Activated CD4-positive, alpha-beta T cell treated with anti-CD3 and anti-CD28 coated beads, Interleukin-2, amount 10 ng/mL, durations not matched to agents 7 days and 5 days (primary cell): ENCODE measurements at regions not wholly inside any gene's neighbourhood (a gene's known extent, or its start where the extent isn't known, plus 50 kb on each side); places are given as distances from the start of the nearest gene placed in this dataset.
"Not testable (repeated sequence)": the region's sequence is repeated elsewhere in the genome, so short reads cannot be mapped to it uniquely, and the experiment has no call there.

ENCODE experiments used
- CTCF ChIA-PET: fragments of 350-600 bp; sonication (Branson Sonifier 250); formaldehyde crosslinking; loops from one replicate; lab custom pipeline; 2021; ENCODE audit warnings: antibody characterized with exemption; lab: Charles Lee
- POLR2A ChIA-PET: fragments of 350-600 bp; sonication (Branson Sonifier 250); formaldehyde crosslinking; loops from one replicate; lab custom pipeline; 2021; ENCODE audit warnings: antibody characterized with exemption; lab: Charles Lee
- DNase-seq: peaks from one replicate; pipeline ENCODE4 v3.0.0-alpha.2; 2020
- H3K27ac Mint-ChIP-seq: one replicate; pipeline ENCODE4 v1.8.0; 2021; ENCODE audit warnings: mild to moderate bottlenecking, moderate library complexity, mixed read lengths
- H3K27me3 Mint-ChIP-seq: one replicate; pipeline ENCODE4 v1.8.0; 2021; ENCODE audit warnings: mixed read lengths
- H3K36me3 Mint-ChIP-seq: one replicate; pipeline ENCODE4 v1.8.0; 2021; ENCODE audit warnings: low read depth, mixed read lengths
- H3K4me1 Mint-ChIP-seq: one replicate; pipeline ENCODE4 v1.8.0; 2021; ENCODE audit warnings: mixed read lengths
- H3K4me3 Mint-ChIP-seq: one replicate; pipeline ENCODE4 v1.8.0; 2021; ENCODE audit warnings: mild to moderate bottlenecking, moderate library complexity, mixed read lengths
- H3K9me3 Mint-ChIP-seq: one replicate; pipeline ENCODE4 v1.8.0; 2021; ENCODE audit warnings: mixed read lengths

DNA sequence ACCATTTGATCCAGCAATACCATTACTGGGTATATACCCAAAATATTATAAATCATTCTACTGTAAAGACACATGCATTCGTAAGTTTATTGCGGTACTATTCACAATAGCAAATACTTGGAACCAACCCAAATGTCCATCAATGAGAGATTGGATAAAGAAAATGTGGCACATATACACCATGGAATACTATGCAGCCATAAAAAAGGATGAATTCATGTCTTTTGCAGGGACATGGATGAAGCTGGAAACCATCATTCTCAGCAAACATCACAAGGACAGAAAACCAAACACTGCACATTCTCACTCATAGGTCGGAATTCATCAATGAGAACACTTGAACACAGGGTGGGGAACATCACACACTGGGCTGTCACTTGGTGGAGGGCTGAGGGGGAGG, 221.1 kb upstream of the TBX18 start:
- DNase-seq, H3K4me3 Mint-ChIP-seq, H3K4me1 Mint-ChIP-seq, CTCF ChIA-PET, H3K9me3 Mint-ChIP-seq, H3K27ac Mint-ChIP-seq, POLR2A ChIA-PET, H3K36me3 Mint-ChIP-seq, H3K27me3 Mint-ChIP-seq: not testable (repeated sequence)

DNA sequence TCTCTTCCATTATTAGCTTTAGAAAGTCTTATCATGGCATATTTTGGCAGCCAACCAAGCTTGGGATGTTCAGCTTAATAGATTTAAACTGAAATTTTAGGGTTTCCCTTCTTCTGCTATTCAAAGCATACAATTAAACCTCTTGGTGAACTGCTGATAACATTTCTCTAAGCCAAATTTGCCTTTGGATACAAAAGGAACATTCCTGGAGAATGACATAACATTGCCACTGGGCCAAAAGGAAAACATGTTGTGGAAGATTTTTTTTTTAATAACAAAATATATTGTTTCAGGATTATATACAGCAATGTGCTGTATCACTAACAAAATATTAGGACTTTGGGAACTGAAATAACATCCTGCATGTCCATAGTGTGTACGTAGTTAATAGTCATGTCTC, 215.1 kb upstream of the TBX18 start:
- H3K9me3 Mint-ChIP-seq = peaks cover 2% of the 10 kb centered on the region
- no peaks in the 10 kb centered on the region for H3K36me3 Mint-ChIP-seq
- H3K27ac Mint-ChIP-seq = no peak overlapping the region
- no peak for DNase-seq
- H3K27me3 Mint-ChIP-seq = no peaks in the 10 kb centered on the region
- no peak overlapping the region for H3K4me3 Mint-ChIP-seq
- no peaks in the 10 kb centered on the region for H3K4me1 Mint-ChIP-seq
- CTCF ChIA-PET = no interaction called here
- POLR2A ChIA-PET = no interaction called here

DNA sequence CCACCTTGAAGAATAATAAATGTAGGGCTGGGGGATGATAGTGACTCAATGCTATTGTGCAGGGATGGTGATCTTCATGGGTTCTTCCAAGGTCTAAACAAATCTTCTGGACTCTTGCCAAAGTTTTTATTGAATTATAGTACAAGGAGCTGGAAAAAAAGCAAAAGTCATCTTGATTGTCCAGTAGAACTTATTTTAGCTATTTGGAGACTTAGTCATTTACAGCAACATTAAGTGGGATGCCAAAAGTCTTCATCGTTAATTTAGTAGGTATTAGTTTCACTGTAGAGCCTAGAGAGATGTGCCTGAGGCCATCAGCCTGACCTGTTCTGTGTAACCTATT, 212.9 kb upstream of the TBX18 start:
- no peaks in the 10 kb centered on the region for H3K9me3 Mint-ChIP-seq
- H3K27ac Mint-ChIP-seq = no peak overlapping the region
- POLR2A ChIA-PET = no interaction called here
- no peaks in the 10 kb centered on the region for H3K27me3 Mint-ChIP-seq
- CTCF ChIA-PET = no interaction called here
- no peak for DNase-seq
- H3K4me1 Mint-ChIP-seq = no peaks in the 10 kb centered on the region
- H3K36me3 Mint-ChIP-seq = no peaks in the 10 kb centered on the region
- no peak overlapping the region for H3K4me3 Mint-ChIP-seq

DNA sequence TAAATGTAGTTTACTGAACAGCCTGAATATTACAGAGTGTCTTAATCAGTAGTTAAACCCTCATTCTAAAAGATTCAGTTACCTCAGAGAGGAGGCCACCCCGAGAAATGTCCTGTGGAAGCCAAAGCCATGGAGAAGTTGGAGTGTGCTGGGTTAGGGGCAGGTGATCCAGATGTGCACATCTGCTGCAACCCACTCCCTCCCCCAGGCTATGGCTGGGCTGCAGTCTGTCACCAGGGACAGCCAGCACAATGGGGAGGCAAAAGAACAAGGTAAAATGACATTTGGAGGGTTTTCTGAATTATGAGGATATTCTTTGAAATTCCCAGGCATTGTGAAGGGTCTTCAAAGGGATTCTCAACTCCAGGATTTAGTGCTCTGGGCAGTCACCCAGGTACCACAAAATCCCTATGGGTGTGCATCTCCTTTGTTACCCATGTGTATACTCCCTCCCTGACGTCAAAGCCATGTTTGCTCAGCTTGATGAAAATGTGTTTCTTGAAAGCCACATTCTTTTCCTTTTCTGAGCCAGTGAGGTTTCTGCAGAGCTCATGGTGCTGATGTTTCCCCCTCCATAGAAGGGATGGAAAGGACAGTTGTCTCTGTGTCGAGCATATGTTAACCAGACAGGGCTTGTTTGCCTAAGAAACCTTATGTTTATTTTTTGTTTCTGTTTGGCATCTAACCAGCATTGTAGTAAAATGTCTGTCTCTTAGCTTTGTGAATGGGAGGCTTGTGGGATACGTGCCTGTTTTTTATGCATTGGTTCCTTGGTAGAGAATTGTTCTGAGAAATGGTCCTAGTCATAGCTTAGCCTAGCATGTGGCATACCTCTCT, 212.3 kb upstream of the TBX18 start:
- ChIA-PET CTCF (no interaction called here), POLR2A (no interaction called here)
- Mint-ChIP-seq H3K27me3 (no peaks in the 10 kb centered on the region), H3K27ac (no peak overlapping the region), H3K9me3 (no peaks in the 10 kb centered on the region), H3K4me3 (no peak overlapping the region), H3K4me1 (no peaks in the 10 kb centered on the region), H3K36me3 (no peaks in the 10 kb centered on the region)
- no peak for DNase-seq

DNA sequence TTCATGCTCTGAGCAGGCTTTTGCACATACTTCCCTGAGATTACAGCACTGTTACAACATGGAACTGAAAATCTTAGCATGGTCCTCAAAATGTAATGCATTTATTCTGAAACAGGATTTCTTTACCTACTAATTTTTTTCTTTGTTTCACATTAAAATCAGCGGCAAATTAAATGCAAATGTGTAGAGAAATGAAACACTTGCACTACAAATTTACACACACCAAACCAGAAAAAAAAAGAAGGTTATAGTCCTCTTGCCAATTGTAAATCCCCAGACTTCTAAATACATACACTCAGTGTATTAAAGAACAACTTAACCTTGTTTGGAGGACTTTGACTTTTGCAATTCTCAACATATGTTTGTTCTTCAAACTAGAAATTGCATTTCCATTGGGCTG, 210.9 kb upstream of the TBX18 start:
- ChIA-PET POLR2A (no interaction called here), CTCF (no interaction called here)
- Mint-ChIP-seq H3K36me3 (no peaks in the 10 kb centered on the region), H3K4me3 (no peak overlapping the region), H3K27ac (no peak overlapping the region), H3K27me3 (no peaks in the 10 kb centered on the region), H3K4me1 (no peaks in the 10 kb centered on the region), H3K9me3 (no peaks in the 10 kb centered on the region)
- no peak for DNase-seq

DNA sequence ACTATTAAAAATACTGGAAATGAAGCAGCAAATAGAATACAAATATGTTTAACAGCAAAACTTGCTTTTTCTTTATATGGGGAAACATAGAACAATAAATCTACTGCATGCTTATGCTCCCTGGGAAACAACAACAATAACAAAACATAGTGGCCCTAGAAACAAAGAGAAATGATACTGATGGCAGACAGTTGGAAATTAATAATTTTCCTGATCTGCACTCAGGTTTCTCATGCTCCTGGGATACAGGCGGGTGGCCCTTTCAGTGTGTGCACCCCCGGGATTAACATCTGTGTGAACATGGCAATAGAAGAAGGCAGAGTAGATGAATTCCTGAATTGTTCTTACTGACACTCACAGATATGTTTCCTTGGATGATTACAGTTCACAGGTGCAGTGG, 209.2 kb upstream of the TBX18 start:
- Mint-ChIP-seq H3K36me3 (no peaks in the 10 kb centered on the region), H3K27ac (no peak overlapping the region), H3K27me3 (no peaks in the 10 kb centered on the region), H3K4me1 (no peaks in the 10 kb centered on the region), H3K9me3 (peaks cover 6% of the 10 kb centered on the region), H3K4me3 (no peak overlapping the region)
- ChIA-PET POLR2A (no interaction called here), CTCF (no interaction called here)
- DNase-seq = no peak

DNA sequence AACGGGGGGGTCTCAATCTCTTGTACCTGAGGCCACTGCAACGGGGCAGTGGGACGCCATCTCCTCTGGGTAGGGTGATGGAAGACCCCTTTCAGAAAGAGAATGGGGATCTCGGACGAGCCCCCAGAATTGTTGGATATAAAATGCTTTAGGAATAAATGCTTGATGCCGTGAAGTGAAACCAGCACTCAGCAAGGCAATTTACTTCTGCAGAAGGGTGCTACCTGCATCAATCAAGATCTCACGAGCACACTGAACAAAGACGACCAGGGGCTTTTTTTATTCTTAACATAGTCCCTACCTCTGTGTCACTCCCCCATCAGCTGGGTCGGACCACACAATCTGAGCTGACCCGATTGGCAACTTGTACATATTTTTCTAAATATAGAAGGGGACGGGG, 203.6 kb upstream of the TBX18 start:
- ChIA-PET POLR2A (no interaction called here), CTCF (no interaction called here)
- no peaks in the 10 kb centered on the region for H3K27me3 Mint-ChIP-seq
- no peaks in the 10 kb centered on the region for H3K36me3 Mint-ChIP-seq
- H3K4me1 Mint-ChIP-seq = no peaks in the 10 kb centered on the region
- no peak overlapping the region for H3K27ac Mint-ChIP-seq
- peaks cover 21% of the 10 kb centered on the region for H3K9me3 Mint-ChIP-seq
- H3K4me3 Mint-ChIP-seq = no peak overlapping the region
- no peak for DNase-seq

DNA sequence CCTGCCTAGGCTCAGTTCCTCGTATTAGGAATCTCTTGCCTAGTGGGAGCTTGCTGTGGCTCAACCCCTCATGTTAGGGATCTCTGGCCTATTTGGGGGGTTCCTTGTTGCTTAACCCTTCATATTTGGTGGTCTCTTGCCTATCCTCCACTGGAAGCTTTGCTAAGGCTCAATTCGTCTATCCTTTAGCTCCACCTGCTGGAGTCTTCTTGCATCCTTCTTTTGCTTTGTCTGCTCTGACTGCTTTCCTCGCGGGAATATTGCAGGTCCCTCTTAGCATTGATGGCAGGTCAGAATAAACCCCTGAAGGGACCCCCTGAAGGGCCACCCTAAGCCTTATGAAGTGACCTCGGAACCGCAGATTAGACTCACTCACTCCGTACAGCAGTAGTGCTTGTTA, 203.0 kb upstream of the TBX18 start:
- ChIA-PET CTCF (no interaction called here), POLR2A (no interaction called here)
- Mint-ChIP-seq H3K9me3 (peaks cover 21% of the 10 kb centered on the region), H3K27ac (no peak overlapping the region), H3K36me3 (no peaks in the 10 kb centered on the region), H3K4me3 (no peak overlapping the region), H3K4me1 (no peaks in the 10 kb centered on the region), H3K27me3 (no peaks in the 10 kb centered on the region)
- no peak for DNase-seq

DNA sequence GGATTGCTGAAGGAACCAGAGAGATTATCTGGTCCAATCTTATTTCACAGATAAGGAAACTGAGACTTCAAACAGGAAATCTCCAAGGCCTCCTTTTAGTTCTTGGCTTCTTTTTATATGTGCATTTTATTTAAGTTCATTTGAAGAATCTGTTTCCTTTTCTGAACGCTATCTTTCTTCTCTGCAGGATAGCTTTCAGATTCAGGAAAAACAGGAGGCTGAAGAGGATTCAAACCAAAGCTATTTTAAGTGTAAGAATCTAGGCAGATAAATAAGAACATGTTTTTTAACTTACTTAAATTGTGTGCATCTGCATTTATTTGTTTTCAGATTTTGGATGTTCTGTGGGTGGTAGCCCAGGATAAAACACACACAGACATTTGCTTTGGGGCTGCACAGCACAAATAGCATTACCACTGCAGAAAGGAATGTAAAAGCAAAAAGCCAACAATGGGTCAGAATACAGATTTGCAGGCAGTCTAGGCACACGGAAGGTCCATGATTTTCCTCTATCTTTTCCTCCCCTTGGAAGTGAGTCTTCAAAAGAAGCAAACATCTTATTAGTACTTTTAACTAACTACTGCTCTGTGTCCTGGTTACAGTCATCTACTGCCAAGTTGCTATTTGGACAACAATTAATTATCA, 188.8 kb upstream of the TBX18 start:
- DNase-seq = no peak
- no peaks in the 10 kb centered on the region for H3K27me3 Mint-ChIP-seq
- CTCF ChIA-PET = no interaction called here
- POLR2A ChIA-PET = no interaction called here
- H3K36me3 Mint-ChIP-seq = no peaks in the 10 kb centered on the region
- H3K4me3 Mint-ChIP-seq = no peak overlapping the region
- H3K27ac Mint-ChIP-seq = no peak overlapping the region
- H3K4me1 Mint-ChIP-seq = no peaks in the 10 kb centered on the region
- peaks cover 7% of the 10 kb centered on the region for H3K9me3 Mint-ChIP-seq

DNA sequence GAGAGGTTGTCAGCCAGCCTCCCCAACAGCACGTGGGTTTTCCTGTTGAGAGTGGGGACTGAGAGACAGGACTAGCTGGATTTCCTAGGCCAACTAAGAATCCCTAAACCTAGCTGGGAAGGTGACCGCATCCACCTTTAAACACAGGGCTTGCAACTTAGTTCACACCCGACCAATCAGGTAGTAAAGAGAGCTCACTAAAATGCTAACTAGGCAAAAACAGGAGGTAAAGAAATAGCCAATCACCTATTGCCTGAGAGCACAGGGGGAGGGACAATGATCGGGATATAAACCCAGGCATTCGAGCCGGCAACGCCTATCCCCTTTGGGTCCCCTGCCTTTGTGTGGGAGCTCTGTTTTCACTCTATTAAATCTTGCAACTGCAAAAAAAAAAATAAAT, 180.5 kb upstream of the TBX18 start:
- H3K4me1 Mint-ChIP-seq, H3K27me3 Mint-ChIP-seq, CTCF ChIA-PET, DNase-seq, H3K4me3 Mint-ChIP-seq, POLR2A ChIA-PET, H3K9me3 Mint-ChIP-seq, H3K36me3 Mint-ChIP-seq, H3K27ac Mint-ChIP-seq: not testable (repeated sequence)

DNA sequence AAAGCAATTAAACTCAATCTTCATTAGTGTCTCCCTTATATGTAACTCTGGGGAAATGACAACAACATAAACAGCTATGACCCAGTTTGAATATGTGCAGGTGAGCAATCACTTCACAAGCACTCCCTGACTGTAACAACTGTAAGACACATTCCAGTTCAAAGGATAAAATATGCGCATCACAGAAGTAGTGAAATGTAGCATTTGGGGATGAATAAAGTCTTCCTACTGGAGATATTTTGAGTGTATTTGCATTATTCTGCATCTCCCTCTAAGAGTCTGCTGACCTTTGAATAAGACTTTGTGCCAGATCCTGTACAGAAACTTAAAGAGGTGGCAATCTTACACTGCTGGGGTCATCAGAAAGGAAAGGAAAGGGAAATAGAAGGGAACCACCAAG, 179.5 kb upstream of the TBX18 start:
- H3K4me1 Mint-ChIP-seq = no peaks in the 10 kb centered on the region
- H3K36me3 Mint-ChIP-seq = no peaks in the 10 kb centered on the region
- DNase-seq = no peak
- H3K27me3 Mint-ChIP-seq = no peaks in the 10 kb centered on the region
- POLR2A ChIA-PET = no interaction called here
- H3K27ac Mint-ChIP-seq = no peak overlapping the region
- CTCF ChIA-PET = no interaction called here
- peaks cover 4% of the 10 kb centered on the region for H3K9me3 Mint-ChIP-seq
- no peak overlapping the region for H3K4me3 Mint-ChIP-seq

DNA sequence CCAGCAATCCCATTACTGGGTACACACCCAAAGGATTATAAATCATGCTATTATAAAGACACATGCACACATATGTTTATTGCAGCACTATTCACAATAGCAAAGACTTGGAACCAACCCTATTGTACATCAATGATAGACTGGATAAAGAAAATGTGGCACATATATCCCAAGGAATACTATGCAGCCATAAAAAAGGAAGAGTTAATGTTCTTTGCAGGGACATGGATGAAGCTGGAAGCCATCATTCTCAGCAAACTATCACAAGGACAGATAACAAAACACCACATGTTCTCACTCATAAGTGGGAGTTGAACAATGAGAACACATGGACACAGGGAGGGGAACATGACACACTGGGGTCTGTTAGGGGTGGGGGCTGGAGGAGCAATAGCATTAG, 177.2 kb upstream of the TBX18 start:
- CTCF ChIA-PET, DNase-seq, POLR2A ChIA-PET, H3K4me3 Mint-ChIP-seq, H3K27ac Mint-ChIP-seq, H3K9me3 Mint-ChIP-seq, H3K36me3 Mint-ChIP-seq, H3K4me1 Mint-ChIP-seq, H3K27me3 Mint-ChIP-seq: not testable (repeated sequence)

DNA sequence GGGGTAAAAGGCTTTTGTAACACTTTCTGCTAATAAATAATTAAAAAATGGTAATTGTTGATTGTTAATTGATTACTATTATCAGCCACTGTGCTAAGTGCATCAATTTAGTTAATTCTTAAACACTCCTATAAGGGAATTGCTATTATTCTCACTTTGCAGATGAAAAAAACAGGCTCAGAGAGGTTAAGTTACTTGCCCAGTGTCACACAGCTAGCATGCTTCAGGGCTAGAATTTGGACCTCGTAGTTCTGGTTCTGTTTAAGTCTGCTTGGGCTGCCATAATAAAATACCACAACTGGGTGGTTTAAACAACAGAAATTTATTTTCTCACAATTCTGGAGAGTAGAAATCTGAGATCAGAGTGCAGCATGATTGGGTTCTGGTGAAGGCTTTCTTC, 164.8 kb upstream of the TBX18 start:
- no peak overlapping the region for H3K4me3 Mint-ChIP-seq
- ChIA-PET CTCF (no interaction called here), POLR2A (no interaction called here)
- H3K9me3 Mint-ChIP-seq = no peaks in the 10 kb centered on the region
- H3K27ac Mint-ChIP-seq = no peak overlapping the region
- no peaks in the 10 kb centered on the region for H3K36me3 Mint-ChIP-seq
- no peaks in the 10 kb centered on the region for H3K27me3 Mint-ChIP-seq
- H3K4me1 Mint-ChIP-seq = no peaks in the 10 kb centered on the region
- no peak for DNase-seq

DNA sequence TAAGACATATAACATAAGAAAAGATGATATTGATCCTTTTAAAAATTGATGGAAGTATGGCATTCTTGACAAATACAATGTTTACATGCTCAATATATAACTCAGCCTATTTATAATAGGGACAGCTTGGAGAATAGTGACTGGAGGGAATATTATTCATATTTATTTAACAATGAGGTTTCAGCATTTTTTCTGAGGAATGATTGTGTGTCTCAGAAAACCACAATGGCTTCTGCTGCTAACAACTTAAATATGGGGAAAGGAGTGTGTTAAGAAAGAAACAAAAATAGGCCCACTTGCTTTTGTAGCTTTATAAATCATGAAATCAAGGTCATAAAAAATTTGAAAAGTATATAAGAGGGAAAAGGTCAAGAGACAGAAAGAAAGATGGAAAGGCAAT, 163.2 kb upstream of the TBX18 start:
- POLR2A ChIA-PET = no interaction called here
- H3K4me3 Mint-ChIP-seq = no peak overlapping the region
- no peaks in the 10 kb centered on the region for H3K9me3 Mint-ChIP-seq
- no peaks in the 10 kb centered on the region for H3K27me3 Mint-ChIP-seq
- CTCF ChIA-PET = no interaction called here
- H3K4me1 Mint-ChIP-seq = no peaks in the 10 kb centered on the region
- no peak for DNase-seq
- H3K36me3 Mint-ChIP-seq = no peaks in the 10 kb centered on the region
- no peak overlapping the region for H3K27ac Mint-ChIP-seq
